Uterus (tissue), 3 donors: ENCODE measurements at regions not wholly inside any gene's neighbourhood (a gene's known extent, or its start where the extent isn't known, plus 50 kb on each side); places are given as distances from the start of the nearest gene placed in this dataset.

Experiments
- DNase-seq, 2 donors: peaks; one replicate each; pipeline ENCODE4 v3.0.0-alpha.2; 2019 to 2020
- H3K27ac ChIP-seq, 2 donors: fragments of 200-600 bp; sonication (generic); 1 replicate in 1 of 2; 2 replicates in 1 of 2; pipeline ENCODE4 v1.5.1; 2016 to 2018
- H3K27me3 ChIP-seq, 2 donors: fragments of 200-600 bp; sonication (generic); one replicate each; pipeline ENCODE4 v1.5.1; 2018 to 2019; ENCODE audit warnings: control low read depth in 1 of 2
- H3K36me3 ChIP-seq, 2 donors: fragments of 200-600 bp; sonication (generic); one replicate each; pipeline ENCODE4 v1.5.1; 2019; ENCODE audit warnings: control low read depth in 1 of 2
- H3K4me1 ChIP-seq, 2 donors: fragments of 200-600 bp; sonication (generic); one replicate each; pipeline ENCODE4 v1.5.1; 2018 to 2019; ENCODE audit warnings: control low read depth in 1 of 2
- H3K4me3 ChIP-seq, 2 donors: fragments of 200-600 bp; sonication (generic); 1 replicate in 1 of 2; 2 replicates in 1 of 2; pipeline ENCODE4 v1.5.1; 2018 to 2019; ENCODE audit warnings: mild to moderate bottlenecking in 1 of 2
- H3K9me3 ChIP-seq, 2 donors: fragments of 200-600 bp; sonication (generic); one replicate each; pipeline ENCODE4 v1.5.1; 2019; ENCODE audit warnings: control low read depth in 1 of 2
- CTCF ChIP-seq, 4 experiments: fragments of 200-600 bp in 2 of 4; fragments of 450-650 bp in 2 of 4; sonication (generic) in 2 of 4; IDR thresholded peaks; one replicate each; pipeline ENCODE4 v1.5.1; 2016 to 2019; ENCODE audit warnings: antibody characterized with exemption in 4 of 4, mild to moderate bottlenecking in 2 of 4, moderate library complexity in 1 of 4
- POLR2A ChIP-seq, 2 donors: fragments of 450-650 bp; IDR thresholded peaks; one replicate each; pipeline ENCODE4 v1.6.1; 2016; ENCODE audit warnings: antibody characterized with exemption in 2 of 2, mild to moderate bottlenecking in 1 of 2, moderate library complexity in 1 of 2
- intact Hi-C: fragments of 100-400 bp; cut with DNase I; formaldehyde crosslinking; loops from one replicate; pipeline ENCODE4 v1.15.1; 2023; ENCODE audit warnings: low total_unique reads
- donor health status: DM: yes; HTN: yes; CAD: no.

- Histone ChIP-seq H3K9me3 (no peaks in the 10 kb centered on the region), H3K27me3 (no peaks in the 10 kb centered on the region), H3K36me3 (no peaks in the 10 kb centered on the region), H3K27ac (no peak overlapping the region), H3K4me1 (no peaks in the 10 kb centered on the region), H3K4me3 (no peak overlapping the region)
- DNase-seq = no peak
- intact Hi-C loops = no loop called here
- no peak for TF ChIP-seq POLR2A (IDR thresholded peaks at IDR 0.05)
- TF ChIP-seq CTCF (IDR thresholded peaks at IDR 0.05) = no peak
Measured at GRCh38 chr5:4164167-4164566, 568.5 kb downstream of the IRX1 start.

- TF ChIP-seq POLR2A (IDR thresholded peaks at IDR 0.05) (no peak), CTCF (IDR thresholded peaks at IDR 0.05) (no peak)
- H3K36me3 ChIP-seq = no peaks in the 10 kb centered on the region
- H3K4me3 ChIP-seq = no peak overlapping the region
- H3K4me1 ChIP-seq = no peaks in the 10 kb centered on the region
- DNase-seq = no peak
- no peaks in the 10 kb centered on the region for H3K9me3 ChIP-seq
- intact Hi-C loops = no loop called here
- H3K27me3 ChIP-seq = no peaks in the 10 kb centered on the region
- no peak overlapping the region for H3K27ac ChIP-seq
Measured at GRCh38 chr5:4180703-4181102, 585.1 kb downstream of the IRX1 start.

- intact Hi-C loops = no loop called here
- Histone ChIP-seq H3K36me3 (no peaks in the 10 kb centered on the region), H3K4me1 (no peaks in the 10 kb centered on the region), H3K9me3 (no peaks in the 10 kb centered on the region), H3K27ac (no peak overlapping the region), H3K4me3 (no peak overlapping the region), H3K27me3 (no peaks in the 10 kb centered on the region)
- TF ChIP-seq POLR2A (IDR thresholded peaks at IDR 0.05) (no peak), CTCF (IDR thresholded peaks at IDR 0.05) (no peak)
- DNase-seq = no peak
Measured at GRCh38 chr5:4182144-4182543, 586.5 kb downstream of the IRX1 start.

- H3K27ac ChIP-seq = no peak overlapping the region
- no peaks in the 10 kb centered on the region for H3K9me3 ChIP-seq
- H3K36me3 ChIP-seq = no peaks in the 10 kb centered on the region
- H3K4me3 ChIP-seq = no peak overlapping the region
- TF ChIP-seq CTCF (IDR thresholded peaks at IDR 0.05) = no peak
- TF ChIP-seq POLR2A (IDR thresholded peaks at IDR 0.05) = no peak
- H3K4me1 ChIP-seq = no peaks in the 10 kb centered on the region
- intact Hi-C loops = no loop called here
- no peak for DNase-seq
- no peaks in the 10 kb centered on the region for H3K27me3 ChIP-seq
Measured at GRCh38 chr5:4185127-4185526, 589.5 kb downstream of the IRX1 start.

GRCh38 chr5:4188704-4189103, 593.1 kb downstream of the IRX1 start:
- Histone ChIP-seq H3K27me3 (no peaks in the 10 kb centered on the region), H3K27ac (no peak overlapping the region), H3K4me1 (no peaks in the 10 kb centered on the region), H3K36me3 (no peaks in the 10 kb centered on the region), H3K9me3 (no peaks in the 10 kb centered on the region), H3K4me3 (no peak overlapping the region)
- DNase-seq = no peak
- intact Hi-C loops = no loop called here
- TF ChIP-seq CTCF (IDR thresholded peaks at IDR 0.05) (no peak), POLR2A (IDR thresholded peaks at IDR 0.05) (no peak)
